KG1 (cell line): ENCODE measurements at regions not wholly inside any gene's neighbourhood (a gene's known extent, or its start where the extent isn't known, plus 50 kb on each side); places are given as distances from the start of the nearest gene placed in this dataset.

Experiments used
- DNase-seq: peaks from one replicate; lab custom pipeline; 2025; lab: John Stamatoyannopoulos, UW

- no peak for DNase-seq
Observed at GRCh38 chr13:78334059-78334458, 269.3 kb downstream of the POU4F1 start.

GRCh38 chr13:78326633-78327032, 276.7 kb downstream of the POU4F1 start:
- DNase-seq: no peak

GRCh38 chr13:78325585-78325984, 277.8 kb downstream of the POU4F1 start:
- no peak for DNase-seq

GRCh38 chr13:78323848-78324247, 279.5 kb downstream of the POU4F1 start:
- DNase-seq: no peak

GRCh38 chr13:78323040-78323439, 280.3 kb downstream of the POU4F1 start:
- no peak for DNase-seq

GRCh38 chr13:78319101-78319627, 284.2 kb downstream of the POU4F1 start:
- DNase-seq: no peak

- DNase-seq: no peak
Observed at GRCh38 chr13:78317030-78317429, 286.3 kb downstream of the POU4F1 start.

GRCh38 chr13:78309497-78310180, 293.7 kb downstream of the POU4F1 start:
- DNase-seq: no peak

- DNase-seq: no peak
Observed at GRCh38 chr13:78306519-78307206, 296.7 kb downstream of the POU4F1 start.

GRCh38 chr13:78305171-78305570, 298.2 kb downstream of the POU4F1 start:
- DNase-seq: no peak

GRCh38 chr13:78299832-78300623, 303.3 kb downstream of the POU4F1 start:
- DNase-seq: no peak

GRCh38 chr13:78298657-78299056, 304.7 kb downstream of the POU4F1 start:
- no peak for DNase-seq

GRCh38 chr13:78286748-78287147, 316.6 kb downstream of the POU4F1 start:
- no peak for DNase-seq

GRCh38 chr13:78265098-78265497, 338.3 kb downstream of the POU4F1 start:
- DNase-seq: no peak

- DNase-seq: no peak
Observed at GRCh38 chr13:78258304-78258703, 339.7 kb upstream of the EDNRB start.

- DNase-seq: no peak
Observed at GRCh38 chr13:78256484-78256883, 337.9 kb upstream of the EDNRB start.

GRCh38 chr13:78254113-78254512, 335.5 kb upstream of the EDNRB start:
- no peak for DNase-seq

GRCh38 chr13:78247362-78247761, 328.7 kb upstream of the EDNRB start:
- no peak for DNase-seq

GRCh38 chr13:78241278-78241919, 322.8 kb upstream of the EDNRB start:
- DNase-seq: peak; percentile 13

- DNase-seq: no peak
Observed at GRCh38 chr13:78239714-78240113, 321.1 kb upstream of the EDNRB start.

GRCh38 chr13:78238911-78239310, 320.3 kb upstream of the EDNRB start:
- DNase-seq: no peak

GRCh38 chr13:78228940-78229339, 310.3 kb upstream of the EDNRB start:
- DNase-seq: no peak
